Neural progenitor cell (in vitro differentiated cells): ENCODE measurements at regions not wholly inside any gene's neighbourhood (a gene's known extent, or its start where the extent isn't known, plus 50 kb on each side); places are given as distances from the start of the nearest gene placed in this dataset.

Source experiments
- EZH2 ChIP-seq: fragments of 200-600 bp; sonication (generic); IDR thresholded peaks from 2 replicates; pipeline ENCODE4 v1.6.1; 2017; ENCODE audit warnings: antibody characterized with exemption, mild to moderate bottlenecking, moderate library complexity
- EZH2phosphoT487 ChIP-seq: fragments of 200-600 bp; sonication (generic); IDR thresholded peaks from 2 replicates; pipeline ENCODE4 v1.6.1; 2017; ENCODE audit warnings: antibody characterized with exemption
- TF ChIP-seq, protein P1 (sequence below): fragments of 200-600 bp; sonication (generic); IDR thresholded peaks from 2 replicates; pipeline ENCODE4 v1.5.1; 2017; ENCODE audit warnings: antibody characterized with exemption, mild to moderate bottlenecking

DNA sequence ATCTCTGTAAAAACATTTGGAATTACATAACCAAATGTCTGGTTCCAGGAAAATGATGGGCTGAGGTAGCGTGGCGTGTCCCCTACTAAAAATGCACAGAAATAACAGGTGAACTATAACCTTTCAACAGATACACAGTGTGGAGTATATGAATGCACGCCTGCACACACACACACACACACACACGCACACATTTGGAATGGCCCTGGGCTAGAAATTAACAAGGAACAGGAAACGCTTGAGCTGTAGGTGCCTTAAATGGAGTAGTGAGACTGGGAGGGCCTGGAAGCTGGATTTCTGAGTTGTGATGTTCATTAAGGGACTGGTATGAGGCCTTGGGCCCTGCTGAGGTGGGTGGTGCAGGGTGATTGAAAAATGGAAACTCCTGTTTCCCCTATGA lies 246.5 kb upstream of the C1orf174 start:
- TF ChIP-seq, protein P1, sequence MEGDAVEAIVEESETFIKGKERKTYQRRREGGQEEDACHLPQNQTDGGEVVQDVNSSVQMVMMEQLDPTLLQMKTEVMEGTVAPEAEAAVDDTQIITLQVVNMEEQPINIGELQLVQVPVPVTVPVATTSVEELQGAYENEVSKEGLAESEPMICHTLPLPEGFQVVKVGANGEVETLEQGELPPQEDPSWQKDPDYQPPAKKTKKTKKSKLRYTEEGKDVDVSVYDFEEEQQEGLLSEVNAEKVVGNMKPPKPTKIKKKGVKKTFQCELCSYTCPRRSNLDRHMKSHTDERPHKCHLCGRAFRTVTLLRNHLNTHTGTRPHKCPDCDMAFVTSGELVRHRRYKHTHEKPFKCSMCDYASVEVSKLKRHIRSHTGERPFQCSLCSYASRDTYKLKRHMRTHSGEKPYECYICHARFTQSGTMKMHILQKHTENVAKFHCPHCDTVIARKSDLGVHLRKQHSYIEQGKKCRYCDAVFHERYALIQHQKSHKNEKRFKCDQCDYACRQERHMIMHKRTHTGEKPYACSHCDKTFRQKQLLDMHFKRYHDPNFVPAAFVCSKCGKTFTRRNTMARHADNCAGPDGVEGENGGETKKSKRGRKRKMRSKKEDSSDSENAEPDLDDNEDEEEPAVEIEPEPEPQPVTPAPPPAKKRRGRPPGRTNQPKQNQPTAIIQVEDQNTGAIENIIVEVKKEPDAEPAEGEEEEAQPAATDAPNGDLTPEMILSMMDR, result no peak
- TF ChIP-seq EZH2phosphoT487 (no peak), EZH2 (no peak)
